22Rv1 (cell line): ENCODE measurements at regions not wholly inside any gene's neighbourhood (a gene's known extent, or its start where the extent isn't known, plus 50 kb on each side); places are given as distances from the start of the nearest gene placed in this dataset.

Experiments used
- ZFX ChIP-seq: fragments of 450-650 bp; IDR thresholded peaks from 2 replicates; pipeline ENCODE4 v1.6.1; 2017; ENCODE audit warnings: antibody characterized with exemption, borderline replicate concordance
- TF ChIP-seq, protein P1 (sequence below): fragments of 450-650 bp; IDR thresholded peaks from 2 replicates; pipeline ENCODE4 v1.5.1; 2017; ENCODE audit warnings: mild to moderate bottlenecking

DNA sequence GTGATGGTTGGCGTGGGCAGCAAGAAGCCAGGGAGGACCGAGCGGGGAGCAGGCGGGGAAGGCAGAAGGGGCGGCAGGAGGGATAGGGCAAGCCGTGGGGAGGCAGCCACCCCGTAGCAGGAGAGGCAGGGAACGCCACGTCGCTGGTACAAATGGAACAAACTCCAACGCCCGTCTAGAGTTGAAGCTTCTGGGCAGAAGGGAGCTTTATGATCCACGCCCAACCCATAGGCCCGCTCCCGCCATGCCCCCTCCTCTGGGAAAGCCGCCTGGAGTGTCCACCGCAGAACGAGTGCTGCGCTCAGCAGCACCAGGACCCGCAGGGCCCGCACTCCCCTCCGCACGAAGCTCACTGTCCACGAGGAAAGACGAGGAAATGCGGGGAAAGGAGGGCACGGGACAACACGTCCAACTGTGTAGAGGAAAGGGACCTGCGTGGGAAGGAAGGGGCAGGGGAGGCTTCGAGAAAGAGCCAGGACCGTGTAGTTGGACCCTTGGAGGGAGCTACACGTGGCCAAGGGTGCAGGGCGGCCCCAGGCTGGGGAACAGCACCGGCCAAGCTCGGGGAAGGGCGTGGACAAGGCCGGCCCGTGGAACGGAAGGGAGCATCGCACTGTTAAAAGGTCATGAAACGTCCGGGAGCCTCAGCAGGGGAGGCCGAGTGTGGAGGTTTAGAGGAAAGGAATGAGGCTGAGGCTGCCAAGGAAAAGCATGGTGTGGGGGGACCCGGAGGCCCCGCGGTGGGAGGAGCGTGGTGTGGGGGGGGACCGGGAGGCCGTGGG, 204.0 kb downstream of the DLL1 start:
- TF ChIP-seq, protein P1, sequence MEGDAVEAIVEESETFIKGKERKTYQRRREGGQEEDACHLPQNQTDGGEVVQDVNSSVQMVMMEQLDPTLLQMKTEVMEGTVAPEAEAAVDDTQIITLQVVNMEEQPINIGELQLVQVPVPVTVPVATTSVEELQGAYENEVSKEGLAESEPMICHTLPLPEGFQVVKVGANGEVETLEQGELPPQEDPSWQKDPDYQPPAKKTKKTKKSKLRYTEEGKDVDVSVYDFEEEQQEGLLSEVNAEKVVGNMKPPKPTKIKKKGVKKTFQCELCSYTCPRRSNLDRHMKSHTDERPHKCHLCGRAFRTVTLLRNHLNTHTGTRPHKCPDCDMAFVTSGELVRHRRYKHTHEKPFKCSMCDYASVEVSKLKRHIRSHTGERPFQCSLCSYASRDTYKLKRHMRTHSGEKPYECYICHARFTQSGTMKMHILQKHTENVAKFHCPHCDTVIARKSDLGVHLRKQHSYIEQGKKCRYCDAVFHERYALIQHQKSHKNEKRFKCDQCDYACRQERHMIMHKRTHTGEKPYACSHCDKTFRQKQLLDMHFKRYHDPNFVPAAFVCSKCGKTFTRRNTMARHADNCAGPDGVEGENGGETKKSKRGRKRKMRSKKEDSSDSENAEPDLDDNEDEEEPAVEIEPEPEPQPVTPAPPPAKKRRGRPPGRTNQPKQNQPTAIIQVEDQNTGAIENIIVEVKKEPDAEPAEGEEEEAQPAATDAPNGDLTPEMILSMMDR = no peak
- TF ChIP-seq ZFX = no peak
